ENCODE measurements at regions not wholly inside any gene's neighbourhood (a gene's known extent, or its start where the extent isn't known, plus 50 kb on each side); places are given as distances from the start of the nearest gene placed in this dataset.

DNA sequence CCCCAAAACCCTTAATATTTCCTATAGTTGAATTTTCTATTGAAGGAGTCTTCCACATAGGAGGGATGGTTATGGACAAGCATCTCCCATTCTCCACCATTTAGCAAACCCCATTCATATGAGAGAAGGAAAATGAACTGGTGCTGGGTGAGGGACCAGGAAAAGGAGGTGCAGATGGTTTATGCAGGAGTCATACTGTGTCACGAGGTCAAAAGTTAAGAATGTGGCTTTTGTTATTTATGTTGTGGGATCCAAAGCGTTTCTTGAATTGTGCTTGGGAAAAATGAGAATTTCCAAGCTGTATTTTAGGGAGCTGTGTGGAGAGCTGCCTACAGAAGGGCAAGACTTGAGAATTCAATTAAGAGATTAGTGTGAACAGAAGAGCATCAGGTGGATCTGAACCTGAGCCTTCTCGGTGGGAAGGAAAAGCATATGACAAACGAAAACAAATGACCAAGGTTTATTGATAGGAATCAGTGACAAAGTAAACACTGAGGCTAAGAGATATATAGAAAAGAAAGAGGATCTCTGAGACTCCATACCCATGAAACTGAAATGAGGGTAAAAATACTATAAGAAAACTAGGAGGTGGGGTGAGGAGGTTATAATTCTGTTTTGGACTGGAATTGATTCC lies 473.3 kb upstream of the NR2F2 start:
- Histone ChIP-seq H3K4me3 (ENCODE audit: insufficient read depth, low read depth, low read length) (no peak overlapping the region), H3K27me3 (ENCODE audit: control insufficient read depth, insufficient read depth, low read length) (no peaks in the 10 kb centered on the region), H3K36me3 (replicated peaks; ENCODE audit: control insufficient read depth, insufficient read depth, low read length) (no peaks in the 10 kb centered on the region)
- DNase-seq: no peak

DNA sequence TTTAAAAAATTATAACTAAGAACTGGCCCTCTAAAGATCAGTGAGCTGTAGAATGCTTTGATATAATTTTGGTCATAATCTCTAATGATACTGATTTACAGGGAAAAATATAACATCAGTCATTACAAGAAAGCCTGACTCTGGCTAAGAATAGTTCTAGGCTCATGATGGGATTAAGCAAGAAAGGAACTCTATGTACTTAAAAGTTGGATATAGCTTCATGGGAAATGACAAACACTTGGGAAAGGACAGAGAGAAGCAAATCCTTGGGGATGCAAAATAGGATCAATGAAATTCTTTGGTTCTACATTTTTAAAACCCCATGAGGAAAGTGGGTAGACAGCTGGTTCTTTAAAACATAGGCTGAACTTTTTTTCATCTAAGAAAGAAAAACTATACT lies 472.7 kb upstream of the NR2F2 start:
- H3K27me3 ChIP-seq (ENCODE audit: control insufficient read depth, insufficient read depth, low read length): no peaks in the 10 kb centered on the region
- no peaks in the 10 kb centered on the region for H3K36me3 ChIP-seq (replicated peaks; ENCODE audit: control insufficient read depth, insufficient read depth, low read length)
- H3K4me3 ChIP-seq (ENCODE audit: insufficient read depth, low read depth, low read length): no peak overlapping the region
- no peak for DNase-seq

DNA sequence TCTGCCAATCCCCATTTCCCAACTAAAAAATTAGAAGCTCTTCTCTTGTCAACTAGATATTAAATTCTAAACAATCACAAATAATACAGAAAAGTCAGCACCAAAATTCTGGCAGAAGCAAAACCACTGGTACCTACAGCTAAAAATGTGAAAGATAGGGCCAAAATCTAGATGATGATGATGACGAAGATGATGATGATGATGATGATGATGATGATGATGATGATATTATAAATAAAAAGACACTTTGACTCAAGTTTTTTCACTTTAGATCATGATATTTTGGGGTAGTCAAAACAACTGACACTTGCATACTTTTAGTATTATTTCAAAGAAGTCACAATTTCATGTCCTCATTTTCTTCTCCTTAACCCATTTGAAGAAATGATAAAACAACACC lies 470.1 kb upstream of the NR2F2 start:
- Histone ChIP-seq H3K27me3 (ENCODE audit: control insufficient read depth, insufficient read depth, low read length) (no peaks in the 10 kb centered on the region), H3K36me3 (replicated peaks; ENCODE audit: control insufficient read depth, insufficient read depth, low read length) (no peaks in the 10 kb centered on the region), H3K4me3 (ENCODE audit: insufficient read depth, low read depth, low read length) (no peak overlapping the region)
- DNase-seq: no peak

DNA sequence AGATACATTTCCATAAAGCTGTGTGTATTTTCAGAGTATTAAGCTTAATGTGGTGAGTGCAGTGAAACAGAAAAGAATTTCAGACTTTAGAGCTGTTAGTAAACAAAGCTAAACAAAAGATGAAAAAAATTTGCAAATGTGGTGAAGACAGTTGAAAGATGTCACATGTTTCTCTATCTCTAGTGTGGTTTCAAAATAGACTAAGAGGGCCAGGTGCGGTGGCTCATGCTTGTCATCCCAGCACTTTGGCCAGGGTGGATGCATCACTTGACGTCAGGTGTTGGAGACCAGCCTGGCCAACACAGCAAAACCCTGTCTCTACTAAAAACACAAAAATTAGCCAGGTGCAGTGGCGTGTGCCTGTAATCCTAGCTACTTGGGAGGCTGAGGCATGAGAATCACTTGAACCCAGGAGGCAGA lies 466.0 kb upstream of the NR2F2 start:
- no peak for DNase-seq
- H3K36me3 ChIP-seq (replicated peaks; ENCODE audit: control insufficient read depth, insufficient read depth, low read length): no peaks in the 10 kb centered on the region
- H3K27me3 ChIP-seq (ENCODE audit: control insufficient read depth, insufficient read depth, low read length): no peaks in the 10 kb centered on the region
- no peak overlapping the region for H3K4me3 ChIP-seq (ENCODE audit: insufficient read depth, low read depth, low read length)

DNA sequence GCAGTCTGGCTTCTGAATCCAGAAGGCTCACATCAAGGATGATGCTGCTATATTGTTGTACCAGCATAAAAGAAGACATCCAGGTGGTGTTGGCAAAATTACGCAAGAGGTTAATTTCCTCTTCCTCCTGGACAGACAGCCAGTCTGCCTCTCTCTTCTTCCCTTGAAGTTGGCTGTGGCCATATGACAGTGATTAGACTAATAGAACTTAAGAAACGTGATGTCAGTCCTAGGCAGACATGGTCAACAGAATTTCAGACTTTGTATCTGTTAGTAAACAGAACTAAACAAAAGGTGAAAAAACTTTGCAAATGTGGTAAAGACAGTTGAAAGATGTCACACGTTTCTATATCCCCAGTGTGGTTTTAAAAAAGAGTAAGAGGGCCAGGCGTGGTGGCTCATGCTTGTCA lies 465.2 kb upstream of the NR2F2 start:
- no peak for DNase-seq
- Histone ChIP-seq H3K36me3 (replicated peaks; ENCODE audit: control insufficient read depth, insufficient read depth, low read length) (no peaks in the 10 kb centered on the region), H3K4me3 (ENCODE audit: insufficient read depth, low read depth, low read length) (no peak overlapping the region), H3K27me3 (ENCODE audit: control insufficient read depth, insufficient read depth, low read length) (no peaks in the 10 kb centered on the region)

DNA sequence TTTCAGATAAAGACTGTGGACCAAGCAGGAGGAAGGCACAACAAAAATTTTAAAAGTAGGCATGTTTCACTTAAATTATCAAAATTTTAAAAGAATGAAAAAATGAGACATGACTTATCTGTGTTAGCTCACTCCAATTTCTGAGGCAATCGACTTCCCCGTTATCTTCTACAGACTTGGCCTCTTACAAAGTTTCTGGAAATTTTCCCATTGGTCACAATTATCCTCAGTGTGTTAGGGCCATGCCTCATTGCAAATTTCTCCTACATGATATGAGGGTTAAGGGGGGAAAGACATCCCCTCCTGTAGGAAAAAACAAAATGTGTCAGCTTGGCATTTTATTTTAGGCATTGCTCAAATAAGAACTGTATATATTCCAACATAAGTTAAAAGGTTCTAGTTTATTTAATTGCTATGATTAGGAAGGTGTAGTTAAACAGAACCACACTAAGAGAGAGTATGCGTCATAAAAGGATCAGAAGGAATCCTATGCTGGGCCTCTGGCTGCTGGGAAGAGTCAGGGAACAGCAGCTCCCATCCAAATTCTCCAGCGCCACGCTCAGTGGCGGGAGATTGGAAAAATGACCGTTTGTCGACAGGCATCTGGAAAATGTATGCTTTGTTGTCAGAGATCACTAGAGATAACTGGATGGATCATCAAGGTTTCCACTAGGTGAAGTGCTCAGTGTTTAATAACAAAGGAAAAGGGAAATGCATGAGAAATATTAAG lies 463.6 kb upstream of the NR2F2 start:
- no peak for DNase-seq
- H3K27me3 ChIP-seq (ENCODE audit: control insufficient read depth, insufficient read depth, low read length): no peaks in the 10 kb centered on the region

DNA sequence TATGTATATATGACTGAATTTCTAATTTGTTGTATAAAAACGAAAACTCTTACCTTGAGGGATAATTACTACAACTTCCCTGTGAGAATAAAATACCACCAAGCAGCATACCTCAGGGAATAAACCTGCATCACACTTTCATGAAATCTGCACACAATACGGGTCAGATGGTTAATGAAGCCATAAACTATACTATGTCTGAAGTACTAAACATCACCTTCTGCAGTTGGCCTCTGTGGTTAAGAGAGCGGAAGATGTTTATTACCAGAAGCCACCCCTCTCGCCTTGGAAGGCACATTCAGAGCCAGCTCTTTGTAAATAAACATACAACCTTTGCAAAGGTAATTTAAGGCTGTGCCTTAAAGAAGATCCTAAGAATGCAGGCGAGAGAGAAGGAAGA lies 462.1 kb upstream of the NR2F2 start:
- DNase-seq: no peak
- Histone ChIP-seq H3K36me3 (replicated peaks; ENCODE audit: control insufficient read depth, insufficient read depth, low read length) (no peaks in the 10 kb centered on the region), H3K4me3 (ENCODE audit: insufficient read depth, low read depth, low read length) (no peak overlapping the region), H3K27me3 (ENCODE audit: control insufficient read depth, insufficient read depth, low read length) (no peaks in the 10 kb centered on the region)

More for the DNA sequence above, 463.6 kb upstream of the NR2F2 start:
- no peaks in the 10 kb centered on the region for H3K36me3 ChIP-seq (replicated peaks; ENCODE audit: control insufficient read depth, insufficient read depth, low read length)
- no peak overlapping the region for H3K4me3 ChIP-seq (ENCODE audit: insufficient read depth, low read depth, low read length)

DNA sequence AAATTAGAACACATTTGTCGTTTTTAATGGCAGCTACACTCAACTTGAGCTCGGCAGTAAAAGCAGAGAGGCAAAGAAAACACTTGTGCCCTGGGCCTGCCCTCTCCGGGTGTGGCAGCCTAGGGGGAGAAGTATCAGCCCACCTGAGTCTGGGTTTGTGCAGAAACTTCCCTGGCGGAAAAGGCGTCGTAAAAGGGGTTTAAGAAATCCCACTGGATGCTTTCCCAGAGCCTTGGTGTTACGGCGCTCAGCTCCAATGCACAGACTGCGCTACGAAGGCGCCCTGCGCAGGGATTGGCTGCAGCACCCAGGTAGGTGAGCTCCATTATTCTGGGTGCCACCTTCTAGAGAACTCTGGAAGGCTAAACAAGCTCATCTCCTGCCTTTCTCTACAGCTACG lies 461.5 kb upstream of the NR2F2 start:
- no peak for DNase-seq
- Histone ChIP-seq H3K27me3 (ENCODE audit: control insufficient read depth, insufficient read depth, low read length) (no peaks in the 10 kb centered on the region), H3K36me3 (replicated peaks; ENCODE audit: control insufficient read depth, insufficient read depth, low read length) (no peaks in the 10 kb centered on the region), H3K4me3 (ENCODE audit: insufficient read depth, low read depth, low read length) (no peak overlapping the region)

DNA sequence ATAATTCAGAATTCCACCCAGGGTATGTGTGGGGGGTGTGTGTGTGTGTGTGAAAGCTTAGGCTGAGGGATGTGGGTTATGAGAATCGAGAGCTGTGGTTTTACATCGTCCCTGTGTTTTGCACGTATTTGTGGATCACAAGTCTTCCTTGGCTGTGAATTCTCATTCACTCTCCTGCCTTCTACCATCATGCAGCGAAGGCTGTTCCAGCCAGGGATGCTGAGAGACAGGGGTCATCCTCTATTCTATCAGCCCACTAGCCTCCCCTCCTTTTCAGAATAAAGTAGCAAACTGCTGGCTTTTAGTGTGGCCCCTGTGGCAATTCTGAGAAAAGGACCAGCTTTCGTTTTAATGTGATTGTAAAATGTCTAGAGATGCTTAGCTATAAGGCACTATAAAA lies 460.6 kb upstream of the NR2F2 start:
- no peaks in the 10 kb centered on the region for H3K36me3 ChIP-seq (replicated peaks; ENCODE audit: control insufficient read depth, insufficient read depth, low read length)
- H3K27me3 ChIP-seq (ENCODE audit: control insufficient read depth, insufficient read depth, low read length): no peaks in the 10 kb centered on the region
- no peak overlapping the region for H3K4me3 ChIP-seq (ENCODE audit: insufficient read depth, low read depth, low read length)
- DNase-seq: no peak

DNA sequence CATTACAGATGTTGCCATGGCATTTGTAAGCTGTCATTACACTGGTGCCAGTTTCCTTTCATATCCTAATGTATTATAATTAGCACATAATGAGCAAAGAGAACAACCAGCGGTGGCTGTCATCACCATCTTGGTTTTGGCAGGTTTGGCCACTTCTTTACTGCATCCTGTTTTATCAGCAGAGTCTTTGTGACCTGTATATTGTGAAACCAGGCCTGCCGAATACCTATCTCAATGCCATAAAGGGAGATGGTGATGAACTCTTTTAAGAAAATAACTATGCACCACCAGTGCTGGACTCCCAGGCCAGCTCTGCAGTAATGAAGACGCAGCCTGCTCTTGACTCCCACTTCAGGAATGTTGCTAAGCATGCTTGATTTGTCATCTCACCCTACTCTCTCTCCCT lies 458.1 kb upstream of the NR2F2 start:
- DNase-seq: no peak
- H3K4me3 ChIP-seq (ENCODE audit: insufficient read depth, low read depth, low read length): no peak overlapping the region
- H3K27me3 ChIP-seq (ENCODE audit: control insufficient read depth, insufficient read depth, low read length): no peaks in the 10 kb centered on the region

DNA sequence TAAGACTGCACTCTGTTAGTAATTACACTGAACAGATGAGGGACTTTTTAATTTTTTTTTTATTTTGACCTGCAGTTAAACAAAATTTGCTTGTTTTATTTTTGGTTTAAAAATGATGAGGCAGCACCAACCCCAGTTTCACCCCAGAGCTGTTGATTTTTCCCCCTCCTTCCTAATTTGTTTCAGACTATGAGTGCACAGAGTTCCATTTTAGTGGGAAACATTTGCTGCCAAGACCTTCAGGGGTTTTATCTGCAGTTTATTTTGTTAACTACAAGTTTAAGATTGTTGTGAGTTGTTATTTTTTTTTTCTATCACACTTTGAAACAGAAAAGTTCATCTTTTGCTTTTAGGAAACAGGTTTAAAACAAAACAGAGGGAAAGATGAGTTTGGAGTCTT lies 455.9 kb upstream of the NR2F2 start:
- Histone ChIP-seq H3K27me3 (ENCODE audit: control insufficient read depth, insufficient read depth, low read length) (no peaks in the 10 kb centered on the region), H3K36me3 (replicated peaks; ENCODE audit: control insufficient read depth, insufficient read depth, low read length) (no peaks in the 10 kb centered on the region), H3K4me3 (ENCODE audit: insufficient read depth, low read depth, low read length) (no peak overlapping the region)
- DNase-seq: no peak

More for the DNA sequence above, 458.1 kb upstream of the NR2F2 start:
- H3K36me3 ChIP-seq (replicated peaks; ENCODE audit: control insufficient read depth, insufficient read depth, low read length): no peaks in the 10 kb centered on the region

DNA sequence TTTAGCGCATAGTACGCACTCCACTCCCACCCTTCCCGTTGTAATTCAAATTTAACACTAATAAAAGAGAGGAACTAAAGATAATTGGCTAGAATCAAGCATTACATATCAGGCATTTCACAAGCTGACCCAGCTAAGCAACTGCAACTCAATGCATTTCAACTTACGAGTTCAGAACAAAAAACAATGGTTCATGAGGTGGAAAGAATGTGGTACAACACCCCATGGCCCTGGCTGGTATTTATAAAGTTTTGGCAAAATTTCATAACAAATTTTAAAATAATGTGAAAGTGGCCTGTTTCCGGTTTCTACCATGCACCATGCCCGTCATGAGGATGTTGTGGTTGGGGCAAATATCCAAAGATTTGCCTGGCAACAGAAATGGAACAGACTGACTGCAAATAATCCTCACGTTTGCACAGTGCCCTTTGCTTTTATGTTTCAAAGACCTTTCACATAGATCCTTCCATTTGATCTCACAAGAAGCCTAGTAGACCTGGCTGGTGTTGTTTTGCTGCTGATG lies 455.3 kb upstream of the NR2F2 start:
- no peak overlapping the region for H3K4me3 ChIP-seq (ENCODE audit: insufficient read depth, low read depth, low read length)
- H3K36me3 ChIP-seq (replicated peaks; ENCODE audit: control insufficient read depth, insufficient read depth, low read length): no peaks in the 10 kb centered on the region
- DNase-seq: no peak
- H3K27me3 ChIP-seq (ENCODE audit: control insufficient read depth, insufficient read depth, low read length): no peaks in the 10 kb centered on the region

DNA sequence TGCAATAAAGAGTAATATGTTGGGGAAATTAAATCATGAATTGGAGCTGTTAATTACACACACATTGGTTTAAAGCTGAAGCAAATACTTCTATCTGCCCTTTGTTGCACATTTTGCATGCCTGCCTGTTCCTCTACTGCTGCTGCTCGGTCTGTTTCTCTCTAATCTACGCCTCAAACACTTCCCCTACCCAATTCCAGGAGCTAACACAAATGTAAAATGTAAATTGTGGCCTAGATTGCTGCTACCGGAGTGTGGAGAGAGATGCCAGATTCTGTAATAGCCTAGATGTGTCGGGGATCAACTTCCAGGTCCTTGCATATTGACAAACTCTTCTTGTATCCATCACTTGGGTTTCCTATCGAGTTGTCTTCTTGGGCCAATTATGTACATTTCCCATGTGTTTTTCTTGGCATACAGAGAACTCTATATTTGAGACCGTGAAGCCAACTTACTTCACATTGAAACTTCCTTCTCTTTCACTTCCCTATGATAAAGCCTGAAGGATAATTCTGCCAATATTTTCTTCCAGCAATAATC lies 450.4 kb upstream of the NR2F2 start:
- Histone ChIP-seq H3K27me3 (ENCODE audit: control insufficient read depth, insufficient read depth, low read length) (no peaks in the 10 kb centered on the region), H3K36me3 (replicated peaks; ENCODE audit: control insufficient read depth, insufficient read depth, low read length) (no peaks in the 10 kb centered on the region), H3K4me3 (ENCODE audit: insufficient read depth, low read depth, low read length) (no peak overlapping the region)
- no peak for DNase-seq

DNA sequence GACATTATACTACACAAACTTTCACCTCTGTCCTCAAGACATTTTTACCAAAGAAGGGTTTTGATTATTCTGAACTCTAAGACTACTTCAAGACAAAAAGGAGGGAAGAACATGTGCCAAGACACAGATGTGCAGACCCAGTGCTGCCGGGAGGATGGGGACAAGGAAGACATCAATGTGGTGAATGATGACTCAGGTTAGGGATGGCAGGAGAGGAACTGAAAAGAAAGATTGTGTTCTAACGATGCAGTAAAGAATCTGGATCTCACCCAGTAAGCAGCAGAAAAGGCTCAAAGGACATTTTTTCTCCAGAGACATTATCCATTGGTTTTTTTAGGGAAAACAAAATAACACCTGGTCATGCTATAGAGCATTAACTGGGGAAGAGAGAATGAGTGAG lies 449.9 kb upstream of the NR2F2 start:
- Histone ChIP-seq H3K4me3 (ENCODE audit: insufficient read depth, low read depth, low read length) (no peak overlapping the region), H3K27me3 (ENCODE audit: control insufficient read depth, insufficient read depth, low read length) (no peaks in the 10 kb centered on the region), H3K36me3 (replicated peaks; ENCODE audit: control insufficient read depth, insufficient read depth, low read length) (no peaks in the 10 kb centered on the region)
- no peak for DNase-seq

DNA sequence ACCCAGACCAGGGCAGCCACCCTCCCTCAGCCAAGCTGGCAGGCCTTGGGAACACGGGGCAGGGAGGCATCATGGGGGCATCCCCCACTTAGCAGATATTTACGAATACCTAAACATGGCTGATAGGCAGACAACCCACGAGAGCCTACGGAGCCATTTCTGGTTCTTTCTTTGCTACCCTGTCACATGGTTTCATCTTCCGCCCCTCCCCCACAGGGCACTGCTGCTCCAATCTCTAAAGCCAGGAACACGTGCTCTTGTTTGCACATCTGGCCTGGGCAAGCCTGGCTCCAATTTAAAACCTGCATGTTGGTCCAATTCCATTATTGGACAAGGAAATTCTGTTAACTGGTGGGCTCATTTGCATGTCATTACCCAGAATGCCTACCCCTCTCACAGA lies 447.4 kb upstream of the NR2F2 start:
- H3K36me3 ChIP-seq (replicated peaks; ENCODE audit: control insufficient read depth, insufficient read depth, low read length): no peaks in the 10 kb centered on the region
- DNase-seq: no peak
- no peak overlapping the region for H3K4me3 ChIP-seq (ENCODE audit: insufficient read depth, low read depth, low read length)
- H3K27me3 ChIP-seq (ENCODE audit: control insufficient read depth, insufficient read depth, low read length): no peaks in the 10 kb centered on the region
